Dermis microvascular lymphatic vessel endothelial cell (primary cell): ENCODE measurements at regions not wholly inside any gene's neighbourhood (a gene's known extent, or its start where the extent isn't known, plus 50 kb on each side); places are given as distances from the start of the nearest gene placed in this dataset.
"Not testable (repeated sequence)": the region's sequence is repeated elsewhere in the genome, so short reads cannot be mapped to it uniquely, and the experiment has no call there.

Experiments
- DNase-seq, 2 donors: peaks; one replicate each; pipeline versions ENCODE4 v3.0.0 to v3.0.0-alpha.2; 2010; ENCODE audit warnings: low read depth in 2 of 2

- not testable (repeated sequence) for DNase-seq
Measured at GRCh38 chr20:30393523-30393922, 863.9 kb upstream of the DEFB115 start.

- not testable (repeated sequence) for DNase-seq
Measured at GRCh38 chr20:30397111-30397510, 860.4 kb upstream of the DEFB115 start.

GRCh38 chr20:30405061-30405460, 852.4 kb upstream of the DEFB115 start:
- DNase-seq, result not testable (repeated sequence)

GRCh38 chr20:30405585-30405984, 851.9 kb upstream of the DEFB115 start:
- not testable (repeated sequence) for DNase-seq

- not testable (repeated sequence) for DNase-seq
Measured at GRCh38 chr20:30406370-30406769, 851.1 kb upstream of the DEFB115 start.

- DNase-seq, result no peak
Measured at GRCh38 chr20:30412972-30413371, 844.5 kb upstream of the DEFB115 start.

GRCh38 chr20:30417387-30417786, 840.1 kb upstream of the DEFB115 start:
- DNase-seq, result not testable (repeated sequence)

- not testable (repeated sequence) for DNase-seq
Measured at GRCh38 chr20:30418378-30418777, 839.1 kb upstream of the DEFB115 start.

GRCh38 chr20:30419466-30419865, 838.0 kb upstream of the DEFB115 start:
- DNase-seq, result no peak

- not testable (repeated sequence) for DNase-seq
Measured at GRCh38 chr20:30419871-30420420, 837.5 kb upstream of the DEFB115 start.
